Pancreas (tissue), 10 donors: ENCODE measurements at regions not wholly inside any gene's neighbourhood (a gene's known extent, or its start where the extent isn't known, plus 50 kb on each side); places are given as distances from the start of the nearest gene placed in this dataset.
A peak's percentile ranks its signal among the peaks of the same experiment; 100 is the strongest.
"Not testable (repeated sequence)": the region's sequence is repeated elsewhere in the genome, so short reads cannot be mapped to it uniquely, and the experiment has no call there.

Source experiments
- ATAC-seq, 4 donors: fragments of 200-7000 bp; cut with Tn5 transposase; one replicate each; pipeline versions ENCODE4 v1.8.0 to v1.9.1; 2020; ENCODE audit warnings: mild to moderate bottlenecking in 4 of 4, moderate library complexity in 4 of 4
- DNase-seq, 6 donors: peaks; one replicate each; pipeline ENCODE4 v3.0.0-alpha.2; 2020
- FAIRE-seq: peaks from 2 replicates; lab custom pipeline; 2012; peaks lifted over from hg19 to GRCh38; lab: Jason Lieb, UNC
- H3K27ac ChIP-seq, 4 donors: fragments of 200-600 bp; sonication (generic); 1 replicate in 3 of 4; 2 replicates in 1 of 4; pipeline versions ENCODE4 v1.5.0 to v1.8.0; 2020
- H3K27me3 ChIP-seq, 4 donors: fragments of 200-600 bp; one replicate each; pipeline ENCODE4 v1.8.0; 2021
- H3K36me3 ChIP-seq, 3 donors: fragments of 200-600 bp; sonication (generic) in 1 of 3; one replicate each; pipeline versions ENCODE4 v1.5.0 to v1.8.0; 2020 to 2021
- H3K4me1 ChIP-seq, 3 donors: fragments of 200-600 bp; one replicate each; pipeline ENCODE4 v1.8.0; 2021
- H3K4me3 ChIP-seq, 4 donors: fragments of 200-600 bp; sonication (generic) in 2 of 4; one replicate each; pipeline versions ENCODE4 v1.5.0 to v1.8.0; 2020 to 2021
- H3K9me3 ChIP-seq, 4 donors: fragments of 200-600 bp; one replicate each; pipeline ENCODE4 v1.8.0; 2021
- WGBS, 2 donors: extraction: QIAGEN DNeasy Blood & Tissue Kit; methylation state at CpG; one replicate each; pipeline ENCODE4 v1.1.7; 2013; 5-methylcytosine and 5-hydroxymethylcytosine counted together
- intact Hi-C, 3 donors: fragments of 100-400 bp; cut with DNase I; formaldehyde crosslinking; loops; one replicate each; pipeline versions ENCODE4 v1.11.1 to v1.14.2; 2022
- TF ChIP-seq, protein P1 (sequence below), 4 donors: fragments of 200-600 bp; sonication (generic) in 3 of 4; IDR thresholded peaks; one replicate each; pipeline versions ENCODE4 v1.5.0 to v1.8.0; 2021; ENCODE audit warnings: antibody characterized with exemption in 4 of 4
- donor health status: healthy with polysubstance abuse.
- donor health status: DM: no; HTN: no; CAD: no; lungs with moderate emphysema.
- donor health status: DM: no; HTN: no; CAD: no.
- donor health status: control.
- donor health status: control.
- donor health status: Bipolar disorder and iron deficiency.
- donor health status: DM: yes; HTN: yes; CAD: no.
- donor health status: DM: no; HTN: no; CAD: no.
- donor health status: DM: no; HTN: no; CAD: no.
- donor health status: DM: yes; HTN: yes; CAD: no.

DNA sequence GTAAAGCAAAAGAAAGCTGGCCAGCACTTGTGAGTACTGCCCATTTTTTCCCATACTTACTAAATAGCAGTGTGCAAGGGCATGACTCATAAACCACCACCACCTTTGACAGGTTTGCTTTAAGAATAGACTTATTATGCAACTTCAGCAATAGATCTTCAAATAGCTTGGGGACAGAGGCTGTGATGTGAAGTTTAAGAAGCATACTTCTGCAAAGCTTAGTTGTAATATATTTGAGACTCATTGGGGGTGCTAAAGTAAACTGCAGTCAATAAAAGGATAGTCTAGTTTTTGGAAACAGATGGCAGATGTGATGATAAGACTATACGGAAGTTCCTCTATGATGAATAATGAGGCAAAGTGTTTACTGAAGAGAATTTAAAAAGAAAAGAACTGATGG lies 210.0 kb downstream of the PLA2G4A start:
- H3K27ac ChIP-seq = no peak overlapping the region
- H3K36me3 ChIP-seq = no peaks in the 10 kb centered on the region
- intact Hi-C loops = no loop called here
- no peak overlapping the region for H3K4me3 ChIP-seq
- H3K27me3 ChIP-seq = peaks cover 0 to 3% (median 0%) of the 10 kb centered on the region in 4 donors
- no peaks in the 10 kb centered on the region for H3K4me1 ChIP-seq
- WGBS, 2 donors = 16 to 23% methylated on average over 1 of the region's 1 CpG
- ATAC-seq = peak in 1 of 4 donors; percentile 43
- TF ChIP-seq, protein P1, sequence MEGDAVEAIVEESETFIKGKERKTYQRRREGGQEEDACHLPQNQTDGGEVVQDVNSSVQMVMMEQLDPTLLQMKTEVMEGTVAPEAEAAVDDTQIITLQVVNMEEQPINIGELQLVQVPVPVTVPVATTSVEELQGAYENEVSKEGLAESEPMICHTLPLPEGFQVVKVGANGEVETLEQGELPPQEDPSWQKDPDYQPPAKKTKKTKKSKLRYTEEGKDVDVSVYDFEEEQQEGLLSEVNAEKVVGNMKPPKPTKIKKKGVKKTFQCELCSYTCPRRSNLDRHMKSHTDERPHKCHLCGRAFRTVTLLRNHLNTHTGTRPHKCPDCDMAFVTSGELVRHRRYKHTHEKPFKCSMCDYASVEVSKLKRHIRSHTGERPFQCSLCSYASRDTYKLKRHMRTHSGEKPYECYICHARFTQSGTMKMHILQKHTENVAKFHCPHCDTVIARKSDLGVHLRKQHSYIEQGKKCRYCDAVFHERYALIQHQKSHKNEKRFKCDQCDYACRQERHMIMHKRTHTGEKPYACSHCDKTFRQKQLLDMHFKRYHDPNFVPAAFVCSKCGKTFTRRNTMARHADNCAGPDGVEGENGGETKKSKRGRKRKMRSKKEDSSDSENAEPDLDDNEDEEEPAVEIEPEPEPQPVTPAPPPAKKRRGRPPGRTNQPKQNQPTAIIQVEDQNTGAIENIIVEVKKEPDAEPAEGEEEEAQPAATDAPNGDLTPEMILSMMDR (IDR thresholded peaks at IDR 0.05) = no peak
- no peak for DNase-seq
- no peaks in the 10 kb centered on the region for H3K9me3 ChIP-seq
- FAIRE-seq = no peak

DNA sequence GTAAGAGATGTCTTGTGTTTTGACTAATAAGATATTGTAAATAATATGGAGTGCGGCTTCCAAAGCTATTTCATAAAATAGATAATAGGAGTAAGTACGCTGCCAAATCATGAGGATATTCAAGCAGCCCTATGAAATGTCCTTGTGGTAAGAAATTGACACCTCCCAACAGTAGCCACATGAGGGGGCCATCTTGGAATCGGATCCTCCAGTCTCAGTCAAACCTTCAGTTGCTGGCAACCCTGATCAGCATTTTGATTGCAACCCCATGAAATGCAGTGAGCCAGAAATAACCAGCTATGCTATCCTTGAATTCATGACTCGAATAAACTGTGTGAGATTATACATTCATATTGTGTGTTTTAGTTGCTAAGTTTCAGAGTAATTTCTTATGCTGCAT lies 212.4 kb downstream of the PLA2G4A start:
- H3K27me3 ChIP-seq = peaks cover 0 to 3% (median 0%) of the 10 kb centered on the region in 4 donors
- no peaks in the 10 kb centered on the region for H3K4me1 ChIP-seq
- no peak for DNase-seq
- no peak overlapping the region for H3K27ac ChIP-seq
- FAIRE-seq = no peak
- intact Hi-C loops = no loop called here
- TF ChIP-seq, protein P1 (IDR thresholded peaks at IDR 0.05) = no peak
- ATAC-seq = no peak
- 73 to 79% methylated on average over 4 of the region's 4 CpGs for WGBS, 2 donors
- H3K9me3 ChIP-seq = no peaks in the 10 kb centered on the region
- no peaks in the 10 kb centered on the region for H3K36me3 ChIP-seq
- no peak overlapping the region for H3K4me3 ChIP-seq

DNA sequence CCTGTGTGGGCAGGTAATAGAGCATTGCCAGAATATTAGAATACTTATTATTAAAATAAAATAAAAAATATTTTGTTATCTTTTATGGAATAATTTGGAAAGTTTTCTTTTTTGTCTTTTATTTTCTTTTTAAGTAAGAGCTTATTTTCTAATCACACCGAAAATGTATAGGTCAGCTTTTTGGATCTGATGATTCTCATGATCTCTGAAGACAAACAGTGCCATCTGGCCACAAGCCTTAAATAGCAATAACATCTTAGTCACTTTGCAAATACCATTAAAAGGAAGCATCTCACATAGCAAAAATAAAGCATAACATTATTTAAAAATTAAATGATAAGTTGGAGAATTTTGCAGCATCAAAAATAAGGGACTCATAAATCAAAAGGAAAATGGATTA lies 213.8 kb downstream of the PLA2G4A start:
- WGBS, 2 donors = 52 to 79% methylated on average over 1 of the region's 1 CpG
- H3K27ac ChIP-seq = no peak overlapping the region
- no peaks in the 10 kb centered on the region for H3K36me3 ChIP-seq
- FAIRE-seq (no peak), ATAC-seq (no peak), DNase-seq (no peak)
- H3K4me3 ChIP-seq = no peak overlapping the region
- H3K27me3 ChIP-seq = peaks cover 0 to 3% (median 0%) of the 10 kb centered on the region in 4 donors
- no peaks in the 10 kb centered on the region for H3K9me3 ChIP-seq
- intact Hi-C loops = no loop called here
- TF ChIP-seq, protein P1 (IDR thresholded peaks at IDR 0.05) = no peak
- no peaks in the 10 kb centered on the region for H3K4me1 ChIP-seq

DNA sequence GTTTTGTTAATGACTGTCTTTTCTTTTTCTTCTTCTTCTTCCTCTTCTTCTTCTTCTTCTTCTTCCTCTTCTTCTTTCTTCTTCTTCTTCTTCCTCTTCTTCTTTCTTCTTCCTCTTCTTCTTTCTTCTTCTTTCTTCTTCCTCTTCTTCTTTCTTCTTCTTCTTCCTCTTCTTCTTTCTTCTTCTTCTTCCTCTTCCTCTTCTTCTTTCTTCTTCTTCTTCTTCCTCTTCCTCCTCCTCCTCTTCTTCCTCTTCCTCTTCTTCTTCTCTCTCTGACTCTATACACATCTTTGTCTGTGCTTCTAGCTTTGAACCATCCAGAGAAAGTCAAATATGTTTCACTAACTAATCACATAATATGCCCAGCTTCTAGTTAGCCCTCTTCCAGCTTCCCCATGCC lies 214.7 kb downstream of the PLA2G4A start:
- FAIRE-seq = not testable (repeated sequence)

DNA sequence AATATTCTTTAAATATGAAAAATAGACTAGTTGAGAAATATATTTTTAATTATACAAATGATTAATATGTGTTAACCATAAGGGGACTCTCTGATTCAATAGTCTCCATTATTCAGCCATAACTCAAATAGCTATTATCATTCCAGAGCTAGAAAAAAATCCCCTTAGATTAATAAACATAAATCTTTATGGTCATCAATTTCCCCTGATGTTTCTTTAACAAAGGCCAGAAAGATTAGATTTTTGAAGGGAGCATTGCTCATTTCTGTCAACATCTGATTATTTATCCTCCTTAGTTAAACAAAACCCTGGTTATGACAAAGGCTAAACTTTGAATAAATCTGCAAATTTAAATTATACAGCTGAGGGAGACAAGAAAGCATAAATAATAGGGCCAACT lies 215.7 kb downstream of the PLA2G4A start:
- peaks cover 0 to 3% (median 0%) of the 10 kb centered on the region in 4 donors for H3K27me3 ChIP-seq
- intact Hi-C loops = no loop called here
- DNase-seq (no peak), FAIRE-seq (no peak), ATAC-seq (no peak)
- no peaks in the 10 kb centered on the region for H3K9me3 ChIP-seq
- H3K4me1 ChIP-seq = no peaks in the 10 kb centered on the region
- TF ChIP-seq, protein P1 (IDR thresholded peaks at IDR 0.05) = no peak
- H3K4me3 ChIP-seq = no peak overlapping the region
- H3K36me3 ChIP-seq = no peaks in the 10 kb centered on the region
- no peak overlapping the region for H3K27ac ChIP-seq

More for the DNA sequence above, 214.7 kb downstream of the PLA2G4A start:
- DNase-seq, H3K27me3 ChIP-seq, intact Hi-C loops, H3K9me3 ChIP-seq, ATAC-seq, H3K27ac ChIP-seq, H3K36me3 ChIP-seq, H3K4me1 ChIP-seq, H3K4me3 ChIP-seq: not testable (repeated sequence)
